ENCODE measurements at regions not wholly inside any gene's neighbourhood (a gene's known extent, or its start where the extent isn't known, plus 50 kb on each side); places are given as distances from the start of the nearest gene placed in this dataset.

GRCh38 chr12:58458102-58458501 is 462.2 kb downstream of the LRIG3 start:
- no peak for TF ChIP-seq CTCF (IDR thresholded peaks at IDR 0.05 in 2 of 3, conservative IDR thresholded peaks at IDR 0.05 in 1 of 3; ENCODE audit: borderline replicate concordance in 1 of 3, insufficient read depth in 1 of 3, low read depth in 2 of 3, low read length in 2 of 3)
- TF ChIP-seq POLR2A (IDR thresholded peaks at IDR 0.05; ENCODE audit: borderline replicate concordance, extremely low read depth, insufficient read depth, insufficient read length), result no peak
- no peak for TF ChIP-seq SRF (IDR thresholded peaks at IDR 0.05; ENCODE audit: low read depth)
